Liver (tissue), 8 donors: ENCODE measurements at regions not wholly inside any gene's neighbourhood (a gene's known extent, or its start where the extent isn't known, plus 50 kb on each side); places are given as distances from the start of the nearest gene placed in this dataset.

Experiments used
- DNase-seq: peaks from one replicate; pipeline ENCODE4 v3.0.0-alpha.2; 2017; ENCODE audit warnings: low spot score
- H3K27ac ChIP-seq, 2 donors: one replicate each; pipeline ENCODE4 v1.7.0; 2013; ENCODE audit warnings: inconsistent platforms in 2 of 2, low read length in 2 of 2, control low read depth in 1 of 2, low read depth in 1 of 2, mild to moderate bottlenecking in 1 of 2
- H3K27me3 ChIP-seq, 4 donors: one replicate each; pipeline versions ENCODE4 v1.6.1 to v1.7.0; 2013; ENCODE audit warnings: low read length in 3 of 4, inconsistent platforms in 1 of 4, mild to moderate bottlenecking in 1 of 4, moderate library complexity in 1 of 4; ENCODE audit not compliant: control insufficient read depth in 4 of 4, insufficient read depth in 4 of 4
- H3K36me3 ChIP-seq, 4 donors: one replicate each; pipeline versions ENCODE4 v1.6.1 to v1.7.0; 2013; ENCODE audit warnings: low read length in 3 of 4, mild to moderate bottlenecking in 3 of 4, low read depth in 1 of 4, moderate library complexity in 1 of 4; ENCODE audit not compliant: control insufficient read depth in 4 of 4, insufficient read depth in 3 of 4
- H3K4me1 ChIP-seq, 4 donors: one replicate each; pipeline versions ENCODE4 v1.6.1 to v1.7.0; 2013; ENCODE audit warnings: low read length in 3 of 4, mild to moderate bottlenecking in 3 of 4, moderate library complexity in 1 of 4; ENCODE audit not compliant: control insufficient read depth in 4 of 4, insufficient read depth in 4 of 4
- H3K4me3 ChIP-seq, 3 donors: one replicate each; pipeline versions ENCODE4 v1.6.1 to v1.7.0; 2013; ENCODE audit warnings: low read length in 3 of 3, control low read depth in 1 of 3, low read depth in 1 of 3, mild to moderate bottlenecking in 1 of 3
- H3K9ac ChIP-seq, 2 donors: one replicate each; pipeline ENCODE4 v1.7.0; 2013; ENCODE audit warnings: low read length in 2 of 2, mild to moderate bottlenecking in 2 of 2, moderate library complexity in 2 of 2, control low read depth in 1 of 2, low read depth in 1 of 2
- H3K9me3 ChIP-seq, 4 donors: one replicate each; pipeline versions ENCODE4 v1.6.1 to v1.7.0; 2013; ENCODE audit warnings: low read length in 3 of 4; ENCODE audit not compliant: control insufficient read depth in 4 of 4
- EGR1 ChIP-seq, 2 donors: IDR thresholded peaks; 2 replicates each; pipeline ENCODE4 v1.6.1; 2016 to 2018; ENCODE audit warnings: antibody characterized with exemption in 2 of 2, low read depth in 2 of 2
- FOXA1 ChIP-seq: IDR thresholded peaks from 2 replicates; pipeline ENCODE4 v1.6.1; 2016; ENCODE audit warnings: antibody characterized with exemption
- FOXA2 ChIP-seq: IDR thresholded peaks from 2 replicates; pipeline ENCODE4 v1.6.1; 2016; ENCODE audit warnings: antibody characterized with exemption
- GABPA ChIP-seq, 2 donors: IDR thresholded peaks in 1 of 2; conservative IDR thresholded peaks in 1 of 2; 2 replicates each; pipeline ENCODE4 v1.6.1; 2016; ENCODE audit warnings: antibody characterized with exemption in 2 of 2, mild to moderate bottlenecking in 1 of 2, moderate library complexity in 1 of 2
- HNF4A ChIP-seq, 2 donors: conservative IDR thresholded peaks; 2 replicates each; pipeline ENCODE4 v1.6.1; 2016; ENCODE audit warnings: antibody characterized with exemption in 2 of 2, mild to moderate bottlenecking in 2 of 2
- HNF4G ChIP-seq: IDR thresholded peaks from 2 replicates; pipeline ENCODE4 v1.6.1; 2016; ENCODE audit warnings: antibody characterized with exemption
- JUND ChIP-seq, 2 donors: IDR thresholded peaks; 2 replicates each; pipeline ENCODE4 v1.6.1; 2016; ENCODE audit warnings: antibody characterized with exemption in 2 of 2
- NR2F2 ChIP-seq: IDR thresholded peaks from 2 replicates; pipeline ENCODE4 v1.6.1; 2016; ENCODE audit warnings: antibody characterized with exemption
- RAD21 ChIP-seq, 2 donors: IDR thresholded peaks; 2 replicates each; pipeline ENCODE4 v1.6.1; 2016; ENCODE audit warnings: antibody characterized with exemption in 2 of 2, mild to moderate bottlenecking in 2 of 2
- RXRA ChIP-seq, 2 donors: IDR thresholded peaks; 2 replicates each; pipeline ENCODE4 v1.6.1; 2017 to 2018; ENCODE audit warnings: antibody characterized with exemption in 2 of 2, mild to moderate bottlenecking in 1 of 2
- SP1 ChIP-seq: IDR thresholded peaks from 2 replicates; pipeline ENCODE4 v1.6.1; 2018; ENCODE audit warnings: antibody characterized with exemption, mild to moderate bottlenecking
- TAF1 ChIP-seq: conservative IDR thresholded peaks from 2 replicates; pipeline ENCODE4 v1.6.1; 2016; ENCODE audit warnings: antibody characterized with exemption, mild to moderate bottlenecking
- YY1 ChIP-seq: IDR thresholded peaks from 2 replicates; pipeline ENCODE4 v1.6.1; 2016; ENCODE audit warnings: antibody characterized with exemption, mild to moderate bottlenecking
- WGBS: extraction: QIAGEN DNeasy Blood & Tissue Kit; methylation state at CpG from one replicate; pipeline ENCODE4 v1.1.7; 2013; 5-methylcytosine and 5-hydroxymethylcytosine counted together
- TF ChIP-seq, protein P1 (sequence below): IDR thresholded peaks from 2 replicates; pipeline ENCODE4 v1.6.1; 2016; ENCODE audit warnings: antibody characterized with exemption
- TF ChIP-seq, protein P2 (sequence below): IDR thresholded peaks from 2 replicates; pipeline ENCODE4 v1.6.1; 2016; ENCODE audit warnings: antibody characterized with exemption
- TF ChIP-seq, protein P3 (sequence below): fragments of 150-350 bp; IDR thresholded peaks from 2 replicates; pipeline ENCODE4 v1.5.1; 2017; ENCODE audit warnings: improper control_type of control experiment, low read depth, low read length; ENCODE audit not compliant: missing input control
- TF ChIP-seq, protein P4 (sequence below): IDR thresholded peaks from 2 replicates; pipeline ENCODE4 v1.6.1; 2016; ENCODE audit warnings: antibody characterized with exemption
- TF ChIP-seq, protein P5 (sequence below): IDR thresholded peaks from 2 replicates; pipeline ENCODE4 v1.6.1; 2016; ENCODE audit warnings: antibody characterized with exemption, mild to moderate bottlenecking
- donor health status: healthy.
- donor health status: healthy.
- donor health status: healthy.
- donor health status: healthy.
- donor health status: healthy.

DNA sequence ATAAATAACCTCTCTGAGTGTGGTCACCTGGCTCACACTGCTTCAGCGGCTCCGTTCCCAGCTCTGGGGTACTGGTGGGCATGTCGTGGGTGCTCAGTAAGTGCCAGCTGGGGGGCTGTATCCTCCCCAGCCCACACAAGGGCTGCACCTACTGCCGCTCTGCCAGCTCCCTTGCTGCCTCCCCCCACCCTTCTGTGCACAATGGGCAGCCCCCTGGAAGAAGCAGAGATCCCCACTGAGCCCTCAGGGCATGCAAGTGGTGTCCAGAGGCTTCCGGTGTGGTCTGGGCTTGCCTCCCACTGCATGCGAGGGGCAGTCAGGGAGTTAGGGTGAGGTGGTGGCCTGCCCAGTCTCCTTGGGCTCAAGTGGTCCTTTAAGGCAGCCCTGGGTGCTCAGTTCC, 58.3 kb upstream of the TRPM1 start:
- peaks cover 10 to 76% (median 50%) of the 10 kb centered on the region in 4 donors for H3K4me1 ChIP-seq
- no peaks in the 10 kb centered on the region for H3K9me3 ChIP-seq
- peak overlapping the region in 1 of 2 donors; percentile 65 for H3K9ac ChIP-seq
- peak overlapping the region; percentile 93 to 96 for H3K27ac ChIP-seq
- no peaks in the 10 kb centered on the region for H3K27me3 ChIP-seq
- no peak for DNase-seq
- TF ChIP-seq GABPA (IDR thresholded peaks at IDR 0.05 in 1 of 2, conservative IDR thresholded peaks at IDR 0.05 in 1 of 2) = no peak
- TF ChIP-seq, protein P1, sequence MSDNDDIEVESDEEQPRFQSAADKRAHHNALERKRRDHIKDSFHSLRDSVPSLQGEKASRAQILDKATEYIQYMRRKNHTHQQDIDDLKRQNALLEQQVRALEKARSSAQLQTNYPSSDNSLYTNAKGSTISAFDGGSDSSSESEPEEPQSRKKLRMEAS = no peak
- TF ChIP-seq EGR1 (IDR thresholded peaks at IDR 0.05; ENCODE audit: low read depth in 2 of 2) = no peak
- TF ChIP-seq, protein P2, sequence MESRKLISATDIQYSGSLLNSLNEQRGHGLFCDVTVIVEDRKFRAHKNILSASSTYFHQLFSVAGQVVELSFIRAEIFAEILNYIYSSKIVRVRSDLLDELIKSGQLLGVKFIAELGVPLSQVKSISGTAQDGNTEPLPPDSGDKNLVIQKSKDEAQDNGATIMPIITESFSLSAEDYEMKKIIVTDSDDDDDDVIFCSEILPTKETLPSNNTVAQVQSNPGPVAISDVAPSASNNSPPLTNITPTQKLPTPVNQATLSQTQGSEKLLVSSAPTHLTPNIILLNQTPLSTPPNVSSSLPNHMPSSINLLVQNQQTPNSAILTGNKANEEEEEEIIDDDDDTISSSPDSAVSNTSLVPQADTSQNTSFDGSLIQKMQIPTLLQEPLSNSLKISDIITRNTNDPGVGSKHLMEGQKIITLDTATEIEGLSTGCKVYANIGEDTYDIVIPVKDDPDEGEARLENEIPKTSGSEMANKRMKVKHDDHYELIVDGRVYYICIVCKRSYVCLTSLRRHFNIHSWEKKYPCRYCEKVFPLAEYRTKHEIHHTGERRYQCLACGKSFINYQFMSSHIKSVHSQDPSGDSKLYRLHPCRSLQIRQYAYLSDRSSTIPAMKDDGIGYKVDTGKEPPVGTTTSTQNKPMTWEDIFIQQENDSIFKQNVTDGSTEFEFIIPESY = no peak
- TF ChIP-seq TAF1 = no peak
- TF ChIP-seq RXRA (IDR thresholded peaks at IDR 0.05) = no peak
- no peak for TF ChIP-seq SP1
- TF ChIP-seq HNF4A (conservative IDR thresholded peaks at IDR 0.05) = no peak
- TF ChIP-seq JUND (IDR thresholded peaks at IDR 0.05) = no peak
- TF ChIP-seq, protein P3, sequence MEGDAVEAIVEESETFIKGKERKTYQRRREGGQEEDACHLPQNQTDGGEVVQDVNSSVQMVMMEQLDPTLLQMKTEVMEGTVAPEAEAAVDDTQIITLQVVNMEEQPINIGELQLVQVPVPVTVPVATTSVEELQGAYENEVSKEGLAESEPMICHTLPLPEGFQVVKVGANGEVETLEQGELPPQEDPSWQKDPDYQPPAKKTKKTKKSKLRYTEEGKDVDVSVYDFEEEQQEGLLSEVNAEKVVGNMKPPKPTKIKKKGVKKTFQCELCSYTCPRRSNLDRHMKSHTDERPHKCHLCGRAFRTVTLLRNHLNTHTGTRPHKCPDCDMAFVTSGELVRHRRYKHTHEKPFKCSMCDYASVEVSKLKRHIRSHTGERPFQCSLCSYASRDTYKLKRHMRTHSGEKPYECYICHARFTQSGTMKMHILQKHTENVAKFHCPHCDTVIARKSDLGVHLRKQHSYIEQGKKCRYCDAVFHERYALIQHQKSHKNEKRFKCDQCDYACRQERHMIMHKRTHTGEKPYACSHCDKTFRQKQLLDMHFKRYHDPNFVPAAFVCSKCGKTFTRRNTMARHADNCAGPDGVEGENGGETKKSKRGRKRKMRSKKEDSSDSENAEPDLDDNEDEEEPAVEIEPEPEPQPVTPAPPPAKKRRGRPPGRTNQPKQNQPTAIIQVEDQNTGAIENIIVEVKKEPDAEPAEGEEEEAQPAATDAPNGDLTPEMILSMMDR = no peak
- TF ChIP-seq HNF4G = no peak
- TF ChIP-seq NR2F2 = no peak
- TF ChIP-seq, protein P4, sequence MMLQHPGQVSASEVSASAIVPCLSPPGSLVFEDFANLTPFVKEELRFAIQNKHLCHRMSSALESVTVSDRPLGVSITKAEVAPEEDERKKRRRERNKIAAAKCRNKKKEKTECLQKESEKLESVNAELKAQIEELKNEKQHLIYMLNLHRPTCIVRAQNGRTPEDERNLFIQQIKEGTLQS = no peak
- TF ChIP-seq FOXA1 = no peak
- H3K4me3 ChIP-seq = no peak overlapping the region
- WGBS = 87% methylated on average over 6 of the region's 6 CpGs
- H3K36me3 ChIP-seq = no peaks in the 10 kb centered on the region

DNA sequence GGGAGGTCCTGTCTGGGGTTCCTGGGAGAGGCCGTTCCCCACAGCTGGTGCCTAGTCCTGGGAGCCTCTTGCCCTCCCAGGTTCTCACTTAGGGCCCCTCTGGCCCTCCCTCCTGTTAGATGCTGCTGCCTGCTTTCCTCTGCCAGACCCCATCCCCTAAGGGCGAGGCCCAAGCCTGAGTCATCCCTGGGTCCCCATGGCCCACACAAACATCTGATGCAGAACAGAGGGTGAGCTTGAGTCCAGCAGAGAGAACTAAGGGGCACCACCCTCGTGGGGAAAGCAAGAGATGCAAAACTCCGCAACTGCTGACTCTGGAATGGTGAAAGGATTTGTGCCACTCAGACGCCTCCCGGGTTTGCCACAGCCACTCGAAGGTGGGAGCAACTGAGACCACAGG, 58.8 kb upstream of the TRPM1 start:
- DNase-seq = no peak
- TF ChIP-seq RAD21 (IDR thresholded peaks at IDR 0.05) (no peak), HNF4G (no peak), RXRA (IDR thresholded peaks at IDR 0.05) (no peak), SP1 (no peak), GABPA (IDR thresholded peaks at IDR 0.05 in 1 of 2, conservative IDR thresholded peaks at IDR 0.05 in 1 of 2) (no peak), JUND (IDR thresholded peaks at IDR 0.05) (no peak), NR2F2 (no peak), HNF4A (conservative IDR thresholded peaks at IDR 0.05) (no peak), TAF1 (no peak), FOXA2 (no peak), YY1 (no peak), EGR1 (IDR thresholded peaks at IDR 0.05; ENCODE audit: low read depth in 2 of 2) (no peak)
- TF ChIP-seq, protein P1 = no peak
- TF ChIP-seq, protein P5, sequence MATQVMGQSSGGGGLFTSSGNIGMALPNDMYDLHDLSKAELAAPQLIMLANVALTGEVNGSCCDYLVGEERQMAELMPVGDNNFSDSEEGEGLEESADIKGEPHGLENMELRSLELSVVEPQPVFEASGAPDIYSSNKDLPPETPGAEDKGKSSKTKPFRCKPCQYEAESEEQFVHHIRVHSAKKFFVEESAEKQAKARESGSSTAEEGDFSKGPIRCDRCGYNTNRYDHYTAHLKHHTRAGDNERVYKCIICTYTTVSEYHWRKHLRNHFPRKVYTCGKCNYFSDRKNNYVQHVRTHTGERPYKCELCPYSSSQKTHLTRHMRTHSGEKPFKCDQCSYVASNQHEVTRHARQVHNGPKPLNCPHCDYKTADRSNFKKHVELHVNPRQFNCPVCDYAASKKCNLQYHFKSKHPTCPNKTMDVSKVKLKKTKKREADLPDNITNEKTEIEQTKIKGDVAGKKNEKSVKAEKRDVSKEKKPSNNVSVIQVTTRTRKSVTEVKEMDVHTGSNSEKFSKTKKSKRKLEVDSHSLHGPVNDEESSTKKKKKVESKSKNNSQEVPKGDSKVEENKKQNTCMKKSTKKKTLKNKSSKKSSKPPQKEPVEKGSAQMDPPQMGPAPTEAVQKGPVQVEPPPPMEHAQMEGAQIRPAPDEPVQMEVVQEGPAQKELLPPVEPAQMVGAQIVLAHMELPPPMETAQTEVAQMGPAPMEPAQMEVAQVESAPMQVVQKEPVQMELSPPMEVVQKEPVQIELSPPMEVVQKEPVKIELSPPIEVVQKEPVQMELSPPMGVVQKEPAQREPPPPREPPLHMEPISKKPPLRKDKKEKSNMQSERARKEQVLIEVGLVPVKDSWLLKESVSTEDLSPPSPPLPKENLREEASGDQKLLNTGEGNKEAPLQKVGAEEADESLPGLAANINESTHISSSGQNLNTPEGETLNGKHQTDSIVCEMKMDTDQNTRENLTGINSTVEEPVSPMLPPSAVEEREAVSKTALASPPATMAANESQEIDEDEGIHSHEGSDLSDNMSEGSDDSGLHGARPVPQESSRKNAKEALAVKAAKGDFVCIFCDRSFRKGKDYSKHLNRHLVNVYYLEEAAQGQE = no peak
- TF ChIP-seq, protein P4 = no peak
- WGBS = 89% methylated on average over 7 of the region's 7 CpGs
- H3K4me3 ChIP-seq = no peak overlapping the region
- no peaks in the 10 kb centered on the region for H3K36me3 ChIP-seq
- no peaks in the 10 kb centered on the region for H3K27me3 ChIP-seq
- peak overlapping the region; percentile 93 to 96 for H3K27ac ChIP-seq
- peaks cover 10 to 72% (median 49%) of the 10 kb centered on the region in 4 donors for H3K4me1 ChIP-seq
- no peaks in the 10 kb centered on the region for H3K9me3 ChIP-seq
- H3K9ac ChIP-seq = no peak overlapping the region
